ENCODE measurements at regions not wholly inside any gene's neighbourhood (a gene's known extent, or its start where the extent isn't known, plus 50 kb on each side); places are given as distances from the start of the nearest gene placed in this dataset.
A peak's percentile ranks its signal among the peaks of the same experiment; 100 is the strongest.

GRCh38 chr2:60603533-60604190 is 50.2 kb upstream of the BCL11A start:
- DNase-seq (ENCODE audit: low spot score) = no peak
- FAIRE-seq = no peak

- no peak for DNase-seq (ENCODE audit: low spot score)
- no peak for FAIRE-seq
These were observed 51.1 kb upstream of the BCL11A start for GRCh38 chr2:60604486-60605064.

- no peak for FAIRE-seq
- no peak for DNase-seq (ENCODE audit: low spot score)
These were observed 52.4 kb upstream of the BCL11A start for GRCh38 chr2:60605866-60606265.

GRCh38 chr2:60608679-60609078 is 55.2 kb upstream of the BCL11A start:
- FAIRE-seq (no peak), DNase-seq (ENCODE audit: low spot score) (no peak)

GRCh38 chr2:60612033-60612432 is 58.6 kb upstream of the BCL11A start:
- no peak for DNase-seq (ENCODE audit: low spot score)
- FAIRE-seq = no peak

DNA sequence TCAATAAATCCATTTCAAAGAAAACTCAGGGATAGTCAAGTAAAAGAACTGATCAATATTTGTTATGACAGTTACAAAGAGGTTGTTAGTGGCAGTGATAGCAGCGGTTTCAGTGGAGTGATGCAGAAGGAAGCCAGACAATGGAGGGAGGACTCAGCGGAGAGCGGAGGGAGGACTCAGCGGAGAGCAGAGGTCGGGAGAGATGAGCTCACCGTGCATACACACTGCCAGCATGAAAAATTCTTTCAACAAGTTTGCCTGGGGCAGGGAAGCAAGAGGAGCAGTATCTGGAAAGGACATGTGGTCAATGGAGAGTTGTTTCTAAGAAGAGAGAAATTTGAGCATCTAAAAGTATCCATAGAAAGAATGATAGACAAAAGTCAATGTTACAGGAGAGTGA is 60.9 kb upstream of the BCL11A start:
- DNase-seq (ENCODE audit: low spot score) (no peak), FAIRE-seq (peak; percentile 44)

GRCh38 chr2:60621688-60622429 is 68.4 kb upstream of the BCL11A start:
- FAIRE-seq (peak; percentile 27), DNase-seq (ENCODE audit: low spot score) (no peak)

DNA sequence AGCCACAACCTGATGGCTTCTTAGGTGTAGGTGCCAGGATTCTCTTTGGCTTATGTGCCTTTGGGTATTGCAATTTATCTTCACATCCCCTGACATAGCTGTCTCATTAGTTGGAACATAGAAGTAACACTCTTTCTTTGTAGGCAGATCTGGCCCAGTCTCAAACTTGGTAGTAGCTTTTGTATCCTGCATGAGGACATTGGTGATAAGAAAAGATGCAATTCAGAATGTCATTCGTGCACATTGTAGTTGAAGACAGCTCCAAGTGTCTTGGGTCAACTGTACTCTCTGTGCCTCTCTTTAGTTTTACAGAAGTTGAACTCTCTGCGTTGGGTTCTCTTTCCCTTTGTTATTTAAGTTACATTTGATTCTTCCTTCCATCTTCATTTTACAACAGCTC is 69.6 kb upstream of the BCL11A start:
- FAIRE-seq = no peak
- DNase-seq (ENCODE audit: low spot score) = no peak

GRCh38 chr2:60627412-60627811 is 74.0 kb upstream of the BCL11A start:
- no peak for FAIRE-seq
- DNase-seq (ENCODE audit: low spot score) = no peak

DNA sequence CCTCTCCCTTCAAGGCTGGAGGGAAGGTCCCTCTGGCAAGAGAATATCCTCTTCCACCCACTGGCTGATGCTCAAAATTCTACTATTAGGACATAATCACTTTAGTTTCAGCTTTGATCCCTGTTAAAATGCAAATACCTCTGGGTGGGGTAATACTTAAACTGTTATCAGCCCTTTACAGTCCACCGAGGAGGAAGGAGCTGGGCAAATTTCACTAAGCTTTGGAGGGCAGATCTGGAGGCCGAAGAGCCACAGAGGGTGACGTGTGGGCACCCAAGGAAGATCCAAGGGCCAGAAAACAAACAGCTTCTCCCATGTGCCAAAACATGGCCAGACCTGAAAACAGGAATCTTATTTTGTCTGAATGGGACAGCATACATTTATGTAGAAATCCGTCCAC is 74.6 kb upstream of the BCL11A start:
- FAIRE-seq = no peak
- no peak for DNase-seq (ENCODE audit: low spot score)

GRCh38 chr2:60628615-60629304 is 75.3 kb upstream of the BCL11A start:
- FAIRE-seq (no peak), DNase-seq (ENCODE audit: low spot score) (no peak)

GRCh38 chr2:60629305-60629662 is 75.8 kb upstream of the BCL11A start:
- no peak for DNase-seq (ENCODE audit: low spot score)
- peak; percentile 52 for FAIRE-seq

- DNase-seq (ENCODE audit: low spot score) = no peak
- FAIRE-seq = no peak
These were observed 76.4 kb upstream of the BCL11A start for GRCh38 chr2:60629801-60630385.

- no peak for FAIRE-seq
- no peak for DNase-seq (ENCODE audit: low spot score)
These were observed 80.2 kb upstream of the BCL11A start for GRCh38 chr2:60633615-60634014.

DNA sequence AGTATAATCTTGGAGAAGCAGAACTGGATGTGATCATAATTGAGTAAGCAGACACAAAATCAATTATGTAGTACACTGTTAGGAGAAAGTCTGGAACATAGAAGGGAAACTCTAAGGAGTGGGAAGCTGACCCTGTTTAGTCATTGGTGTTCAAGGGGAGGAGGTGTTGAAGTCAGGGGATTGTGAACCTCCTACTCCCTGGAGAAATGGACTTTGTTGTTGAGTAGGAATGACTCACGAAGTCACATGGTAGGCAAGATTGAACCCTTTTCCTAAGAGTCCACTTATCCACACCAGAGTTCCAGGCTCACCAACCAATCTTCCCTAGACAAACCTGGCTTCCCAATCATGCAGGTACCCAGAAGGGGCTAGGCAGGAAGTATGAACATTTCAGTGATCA is 81.0 kb upstream of the BCL11A start:
- FAIRE-seq (no peak), DNase-seq (ENCODE audit: low spot score) (no peak)

DNA sequence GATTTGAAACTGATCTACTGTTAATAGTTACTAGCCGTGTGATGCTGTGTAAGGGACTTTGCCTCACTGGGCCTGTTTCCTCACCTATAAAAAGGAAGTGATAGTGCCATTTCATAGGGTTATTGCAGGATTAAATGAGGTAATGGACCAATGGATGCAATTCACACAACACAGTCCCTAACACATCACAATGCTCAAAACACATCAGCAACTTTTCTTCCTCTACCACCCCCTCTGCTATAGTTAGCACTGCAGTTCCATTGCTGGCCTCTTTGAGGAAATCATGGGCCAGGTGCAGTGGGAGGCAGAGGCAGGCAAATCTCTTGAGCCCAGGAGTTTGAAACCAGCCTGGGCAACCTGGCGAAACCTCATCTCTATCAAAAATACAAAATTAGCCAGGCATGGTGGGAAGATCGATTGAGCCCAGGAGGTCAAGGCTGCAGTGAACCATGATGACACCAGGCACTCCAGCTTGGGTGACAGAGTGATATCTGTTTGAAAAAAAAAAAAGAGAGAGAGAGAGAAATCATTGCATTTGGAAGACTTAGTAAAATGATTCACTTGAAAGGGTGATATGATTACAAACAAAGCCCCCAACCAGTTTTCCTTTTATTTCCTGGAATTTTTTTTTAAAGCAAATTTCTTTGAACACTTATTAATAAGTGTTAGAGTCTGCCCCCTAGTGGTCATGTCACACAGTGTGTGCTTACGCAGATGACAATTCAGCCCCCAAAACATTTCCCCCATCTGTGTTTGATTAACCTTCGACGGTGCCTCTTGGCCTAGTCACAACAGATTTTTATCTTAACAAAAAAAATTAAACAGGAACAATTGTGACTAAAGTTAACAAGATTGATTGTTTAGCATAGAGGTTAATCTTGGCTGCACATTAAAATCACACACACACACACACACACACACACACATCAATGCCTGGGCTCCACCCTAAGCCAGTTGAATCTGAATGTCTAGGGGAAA is 88.6 kb upstream of the BCL11A start:
- FAIRE-seq (no peak), DNase-seq (ENCODE audit: low spot score) (peak; percentile 46)

- FAIRE-seq (no peak), DNase-seq (ENCODE audit: low spot score) (no peak)
These were observed 90.3 kb upstream of the BCL11A start for GRCh38 chr2:60643747-60644146.

GRCh38 chr2:60644951-60645350 is 91.5 kb upstream of the BCL11A start:
- FAIRE-seq (no peak), DNase-seq (ENCODE audit: low spot score) (no peak)

GRCh38 chr2:60648191-60648590 is 94.7 kb upstream of the BCL11A start:
- no peak for DNase-seq (ENCODE audit: low spot score)
- FAIRE-seq = no peak

DNA sequence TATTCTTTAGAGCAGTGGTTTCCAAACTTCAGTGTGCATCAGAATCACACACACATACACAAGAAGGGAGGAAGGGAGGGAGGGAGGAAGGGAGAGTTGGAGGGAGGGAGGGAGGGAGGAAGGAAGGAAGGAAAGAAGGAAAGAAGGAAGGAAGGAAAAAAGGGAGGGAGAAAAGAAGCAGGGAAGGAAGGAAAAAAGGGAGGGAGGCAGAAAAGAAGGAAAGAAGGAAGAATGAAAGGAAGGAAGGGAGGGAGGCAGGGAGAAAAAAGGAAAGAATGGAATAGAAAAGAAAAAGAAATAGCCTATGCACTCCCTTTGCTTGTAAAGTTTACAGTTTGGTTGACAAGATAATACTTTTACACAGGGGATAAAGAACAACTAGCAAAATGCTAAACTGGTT is 96.3 kb upstream of the BCL11A start:
- FAIRE-seq = no peak

GRCh38 chr2:60652832-60653340 is 99.4 kb upstream of the BCL11A start:
- no peak for FAIRE-seq
- no peak for DNase-seq (ENCODE audit: low spot score)

More for the DNA sequence above, 96.3 kb upstream of the BCL11A start:
- no peak for DNase-seq (ENCODE audit: low spot score)

Measured in urothelium cell line (cell line).